Endothelial cell of umbilical vein (primary cell): ENCODE measurements at regions not wholly inside any gene's neighbourhood (a gene's known extent, or its start where the extent isn't known, plus 50 kb on each side); places are given as distances from the start of the nearest gene placed in this dataset.

Source experiments
- BruUV-seq: library from RNA; stranded (reverse); fragments of 400-500 nt; replicated peaks from 2 replicates; lab custom pipeline; 2021; lab: Mats Ljungman, UMichigan
- CTCF ChIA-PET: fragments of 300-600, 350-600 bp; sonication (Branson Sonifier 250); formaldehyde crosslinking; loops from one replicate; lab custom pipeline; 2021; ENCODE audit warnings: antibody characterized with exemption, inconsistent platforms; lab: Charles Lee
- POLR2A ChIA-PET: fragments of 300-600, 350-600 bp; sonication (Branson Sonifier 250); formaldehyde crosslinking; loops from one replicate; lab custom pipeline; 2021; ENCODE audit warnings: antibody characterized with exemption, inconsistent platforms; lab: Charles Lee
- DNase-seq: peaks from one replicate; pipeline ENCODE4 v3.0.0-alpha.2; 2011; ENCODE audit warnings: low read depth, low spot score
- FAIRE-seq: peaks from 2 replicates; lab custom pipeline; 2011; peaks lifted over from hg19 to GRCh38; lab: Jason Lieb, UNC
- H2AFZ ChIP-seq: 2 replicates; pipeline ENCODE4 v1.6.0; 2012; ENCODE audit warnings: low read depth, low read length, control low read depth, inconsistent platforms
- H3K27ac ChIP-seq: 2 replicates; pipeline ENCODE4 v1.5.1; 2011; ENCODE audit warnings: low read depth, mild to moderate bottlenecking, control low read depth, low read length, moderate library complexity; ENCODE audit not compliant: insufficient read depth
- H3K27me3 ChIP-seq, 2 experiments: 2 replicates each; pipeline versions ENCODE4 v1.6.0 to v1.6.1; 2011; ENCODE audit warnings: low read length in 2 of 2, mixed read lengths in 1 of 2; ENCODE audit not compliant: control insufficient read depth in 2 of 2, insufficient read depth in 2 of 2
- H3K36me3 ChIP-seq, 2 experiments: 2 replicates in 1 of 2; 3 replicates in 1 of 2; pipeline ENCODE4 v1.5.1; 2011; ENCODE audit warnings: low read length in 2 of 2, mild to moderate bottlenecking in 1 of 2, moderate library complexity in 1 of 2; ENCODE audit not compliant: control insufficient read depth in 2 of 2, insufficient read depth in 2 of 2; ENCODE audit errors: extremely low read depth in 1 of 2
- H3K4me1 ChIP-seq: 3 replicates; pipeline ENCODE4 v1.5.1; 2011; ENCODE audit warnings: mild to moderate bottlenecking, low read length; ENCODE audit not compliant: control insufficient read depth, insufficient read depth; ENCODE audit errors: extremely low read depth
- H3K4me2 ChIP-seq: 2 replicates; pipeline ENCODE4 v1.6.1; 2011; ENCODE audit warnings: low read length, control low read depth, mixed read lengths; ENCODE audit not compliant: insufficient read depth
- H3K4me3 ChIP-seq, 3 experiments: fragments of 200-600 bp in 1 of 3; sonication (generic), shearing (Covaris generic) in 1 of 3; replicated peaks in 1 of 3; 2 replicates each; pipeline ENCODE4 v1.5.1; 2011 to 2016; ENCODE audit warnings: control low read depth in 3 of 3, low read length in 3 of 3, mild to moderate bottlenecking in 2 of 3, inconsistent platforms in 1 of 3, low read depth in 1 of 3, moderate library complexity in 1 of 3; ENCODE audit not compliant: insufficient read depth in 1 of 3
- H3K79me2 ChIP-seq: 2 replicates; pipeline ENCODE4 v1.6.0; 2012; ENCODE audit warnings: low read length, inconsistent platforms; ENCODE audit not compliant: control insufficient read depth, insufficient read depth
- H3K9ac ChIP-seq: replicated peaks from 2 replicates; pipeline ENCODE3; 2011; ENCODE audit warnings: low read length, control low read depth; ENCODE audit not compliant: insufficient read depth; ENCODE audit errors: extremely low read depth
- H3K9me1 ChIP-seq: replicated peaks from 3 replicates; pipeline ENCODE4 v1.6.0; 2011; ENCODE audit warnings: mild to moderate bottlenecking, low read length; ENCODE audit not compliant: control insufficient read depth, insufficient read depth; ENCODE audit errors: extremely low read depth
- H3K9me3 ChIP-seq: replicated peaks from 2 replicates; pipeline ENCODE4 v1.5.1; 2012; ENCODE audit warnings: low read length, inconsistent platforms; ENCODE audit not compliant: control insufficient read depth, insufficient read depth
- H4K20me1 ChIP-seq: replicated peaks from 2 replicates; pipeline ENCODE3; 2011; ENCODE audit warnings: mild to moderate bottlenecking, low read length; ENCODE audit not compliant: control insufficient read depth, insufficient read depth; ENCODE audit errors: extremely low read depth
- CTCF ChIP-seq, 2 donors: IDR thresholded peaks; 1 replicate in 1 of 2; 2 replicates in 1 of 2; pipeline ENCODE4 v1.5.1; 2011; ENCODE audit warnings: low read length in 2 of 2, mild to moderate bottlenecking in 2 of 2, moderate library complexity in 2 of 2, control low read depth in 1 of 2, inconsistent platforms in 1 of 2, low read depth in 1 of 2; ENCODE audit not compliant: insufficient read depth in 1 of 2; ENCODE audit errors: extremely low read depth in 1 of 2
- EZH2 ChIP-seq: IDR thresholded peaks from 2 replicates; pipeline ENCODE4 v1.6.1; 2012; ENCODE audit warnings: borderline replicate concordance, low read depth, mild to moderate bottlenecking, moderate library complexity, low read length, inconsistent platforms; ENCODE audit not compliant: severe bottlenecking
- FOS ChIP-seq: IDR thresholded peaks from 2 replicates; pipeline ENCODE4 v1.6.1; 2011; ENCODE audit warnings: mild to moderate bottlenecking, low read length, moderate library complexity, borderline replicate concordance; ENCODE audit not compliant: insufficient read depth
- GATA2 ChIP-seq: IDR thresholded peaks from 2 replicates; pipeline ENCODE4 v1.7.0; 2011; ENCODE audit warnings: low read depth, mild to moderate bottlenecking, moderate library complexity, mixed read lengths, low read length; ENCODE audit not compliant: insufficient read length, insufficient read depth
- JUN ChIP-seq: IDR thresholded peaks from 2 replicates; pipeline ENCODE4 v1.6.1; 2011; ENCODE audit warnings: borderline replicate concordance, low read depth; ENCODE audit not compliant: insufficient read length, insufficient read depth
- MYC ChIP-seq: IDR thresholded peaks from one replicate; pipeline ENCODE4 v1.6.1; 2011; ENCODE audit warnings: mild to moderate bottlenecking, low read depth, low read length
- POLR2A ChIP-seq: IDR thresholded peaks from 2 replicates; pipeline ENCODE4 v1.6.1; 2012; ENCODE audit warnings: low read depth, mild to moderate bottlenecking, control low read depth, low read length
- POLR2AphosphoS5 ChIP-seq: IDR thresholded peaks from 2 replicates; pipeline ENCODE4 v1.6.1; 2012; ENCODE audit warnings: low read depth, mild to moderate bottlenecking, control low read depth, low read length, moderate library complexity; ENCODE audit not compliant: insufficient read depth
- dilution Hi-C: fragments of 300-500 bp; cut with MboI; formaldehyde crosslinking; loops from one replicate; pipeline ENCODE4 v1.15.0; 2019; ENCODE audit warnings: low sequenced_read_pairs; ENCODE audit not compliant: extremely low pct_ligation_motif_present
- intact Hi-C: fragments of 100-400 bp; cut with micrococcal nuclease; formaldehyde crosslinking; loops from one replicate; pipeline ENCODE4 v1.10.0; 2022
- TF ChIP-seq, protein P1 (sequence below): IDR thresholded peaks from 2 replicates; pipeline ENCODE4 v1.6.1; 2011; ENCODE audit not compliant: insufficient read depth, insufficient read length

- no peak for FAIRE-seq
- BruUV-seq = no TSS peak
- CTCF ChIA-PET = interaction anchor here (1.2 kb wide), 1 partner anchor 11 kb away, joined by 4 read pairs; no protein-coding TSS in a partner anchor
Measured at GRCh38 chr2:64341461-64341860, 112.5 kb upstream of the LGALSL start.

More at GRCh38 chr2:64341461-64341860, 112.5 kb upstream of the LGALSL start:
- H3K27me3 ChIP-seq = peaks cover 14 to 15% of the 10 kb centered on the region in 2 experiments
- DNase-seq = no peak
- H3K79me2 ChIP-seq = no peaks in the 10 kb centered on the region
- dilution Hi-C loops = no loop called here
- intact Hi-C loops = no loop called here
- H3K9ac ChIP-seq = no peak overlapping the region
- POLR2A ChIA-PET = no interaction called here
- no peak overlapping the region for H3K4me2 ChIP-seq
- no peaks in the 10 kb centered on the region for H3K9me3 ChIP-seq
- no peaks in the 10 kb centered on the region for H3K4me1 ChIP-seq
- no peak overlapping the region for H2AFZ ChIP-seq
- H3K36me3 ChIP-seq = no peaks in the 10 kb centered on the region
- H3K4me3 ChIP-seq = no peak overlapping the region
- no peak overlapping the region for H3K27ac ChIP-seq
- no peak for TF ChIP-seq MYC
- no peak for TF ChIP-seq POLR2A
- TF ChIP-seq, protein P1, sequence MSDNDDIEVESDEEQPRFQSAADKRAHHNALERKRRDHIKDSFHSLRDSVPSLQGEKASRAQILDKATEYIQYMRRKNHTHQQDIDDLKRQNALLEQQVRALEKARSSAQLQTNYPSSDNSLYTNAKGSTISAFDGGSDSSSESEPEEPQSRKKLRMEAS = no peak
- TF ChIP-seq POLR2AphosphoS5 = no peak
- TF ChIP-seq JUN = no peak
- TF ChIP-seq GATA2 = no peak
- TF ChIP-seq CTCF (IDR thresholded peaks at IDR 0.05; ENCODE audit: extremely low read depth in 1 of 2, insufficient read depth in 1 of 2, low read depth in 1 of 2, low read length in 2 of 2) = no peak
- TF ChIP-seq FOS = no peak
- TF ChIP-seq EZH2 = no peak
- H4K20me1 ChIP-seq = no peaks in the 10 kb centered on the region
- H3K9me1 ChIP-seq = no peaks in the 10 kb centered on the region
